GM18907 (cell line): ENCODE measurements at regions not wholly inside any gene's neighbourhood (a gene's known extent, or its start where the extent isn't known, plus 50 kb on each side); places are given as distances from the start of the nearest gene placed in this dataset.
"Not testable (repeated sequence)": the region's sequence is repeated elsewhere in the genome, so short reads cannot be mapped to it uniquely, and the experiment has no call there.

ENCODE experiments used
- ATAC-seq: cut with Tn5 transposase; IDR thresholded peaks from one replicate; pipeline ENCODE4 v1.9.1; 2021; ENCODE audit warnings: mild to moderate bottlenecking, moderate library complexity; ENCODE audit not compliant: unreplicated experiment

DNA sequence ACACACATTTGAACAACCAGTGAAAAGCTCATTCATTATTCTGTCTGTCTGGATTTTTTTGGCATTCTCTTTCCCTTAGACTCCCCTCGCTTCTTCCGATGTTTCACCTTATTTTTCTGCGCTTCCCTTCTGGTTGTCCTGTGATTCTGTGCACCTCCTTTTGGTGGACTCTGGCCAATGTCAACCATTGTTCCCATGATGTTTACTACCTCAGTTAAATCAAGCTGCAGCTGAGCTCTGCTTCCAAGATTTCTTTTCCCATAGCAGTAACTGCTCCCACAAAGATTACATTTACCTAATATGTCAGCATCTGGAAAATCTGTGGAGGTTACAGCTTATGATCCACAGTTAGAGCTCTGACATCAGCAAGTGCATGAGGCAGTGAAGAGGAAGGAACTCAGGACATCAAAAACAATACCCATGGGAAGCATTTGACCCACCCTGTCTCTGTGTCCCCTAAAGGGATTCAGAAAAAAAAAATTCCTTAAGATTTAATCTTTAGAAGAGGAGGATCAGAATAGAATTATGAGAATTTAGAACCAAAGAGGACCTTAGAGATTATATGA lies 69.9 kb upstream of the ADAMTS5 start:
- ATAC-seq: no peak

DNA sequence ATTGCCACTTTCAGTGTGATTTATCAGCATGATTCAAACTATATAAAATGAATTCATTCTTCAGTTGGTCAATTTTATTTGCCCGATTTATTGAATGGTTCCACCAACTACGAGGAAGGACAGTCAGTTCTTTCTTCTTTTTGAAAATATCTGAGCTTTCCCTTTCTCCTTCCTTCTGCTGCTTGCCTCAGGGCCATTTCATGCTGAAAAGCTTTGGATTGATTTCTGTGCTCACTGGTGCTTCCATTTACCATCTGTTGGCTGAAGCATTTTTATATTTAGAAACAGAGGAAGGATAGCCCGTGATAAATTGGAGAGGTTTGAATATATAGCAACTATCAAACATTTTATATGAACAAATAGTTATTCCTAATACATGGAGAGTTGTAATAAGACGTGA lies 68.9 kb upstream of the ADAMTS5 start:
- no peak for ATAC-seq

DNA sequence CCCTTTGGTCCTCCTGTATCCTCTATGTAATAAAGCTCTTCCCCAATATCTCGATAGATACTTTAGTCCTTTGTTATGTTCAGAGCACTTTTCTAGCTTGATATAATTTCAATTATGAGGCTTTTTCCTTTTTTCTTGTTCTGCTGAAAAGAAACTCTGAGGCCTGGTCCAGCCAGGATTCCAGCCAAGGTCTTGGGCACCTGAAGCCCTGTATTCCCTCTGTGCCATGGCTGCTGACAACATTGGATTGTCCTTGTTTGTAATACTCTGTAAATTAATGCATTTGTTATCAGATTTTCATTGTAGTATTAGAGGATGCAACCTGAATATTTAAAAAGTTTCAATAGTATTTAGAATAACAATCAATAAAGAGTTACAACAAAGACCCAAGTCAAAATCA lies 67.9 kb upstream of the ADAMTS5 start:
- ATAC-seq: no peak

DNA sequence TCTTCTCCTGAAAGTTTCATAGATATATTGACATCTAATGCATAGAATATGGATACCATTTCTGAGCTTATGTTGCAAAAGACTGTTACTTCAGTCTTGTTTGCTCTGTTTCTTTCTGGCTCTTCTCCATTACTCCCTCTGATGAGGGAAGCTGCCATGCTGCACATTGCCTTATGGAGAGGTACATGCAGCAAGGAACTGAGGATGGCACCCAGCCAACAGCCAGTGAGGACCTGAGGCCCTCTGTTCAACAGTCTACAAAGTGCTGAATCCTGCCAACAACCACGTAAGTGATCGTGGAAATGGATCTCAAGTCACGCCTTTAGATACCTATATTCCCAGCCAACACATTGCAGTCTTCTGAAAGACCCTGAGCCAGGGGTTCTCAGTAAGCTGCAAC lies 66.6 kb upstream of the ADAMTS5 start:
- ATAC-seq: no peak

DNA sequence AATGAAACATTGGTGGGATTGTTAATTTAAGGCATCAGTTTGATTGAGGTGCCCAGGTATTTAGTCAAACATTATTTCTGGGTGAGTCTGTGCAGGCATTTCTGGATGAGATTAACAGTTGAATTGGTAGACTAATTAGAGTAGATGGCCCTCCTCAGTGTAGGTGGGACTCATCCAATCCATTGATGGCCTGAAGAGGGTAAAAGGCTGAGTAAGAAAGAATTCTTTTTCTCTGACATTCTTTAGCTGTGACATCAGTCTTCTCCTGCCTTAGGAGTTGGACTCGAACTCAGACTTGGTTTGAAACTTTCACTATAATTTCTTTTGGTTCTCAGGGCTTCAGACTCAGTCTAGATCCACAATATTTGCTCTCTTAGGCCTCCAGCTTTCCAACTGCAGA lies 59.6 kb upstream of the ADAMTS5 start:
- ATAC-seq: no peak

DNA sequence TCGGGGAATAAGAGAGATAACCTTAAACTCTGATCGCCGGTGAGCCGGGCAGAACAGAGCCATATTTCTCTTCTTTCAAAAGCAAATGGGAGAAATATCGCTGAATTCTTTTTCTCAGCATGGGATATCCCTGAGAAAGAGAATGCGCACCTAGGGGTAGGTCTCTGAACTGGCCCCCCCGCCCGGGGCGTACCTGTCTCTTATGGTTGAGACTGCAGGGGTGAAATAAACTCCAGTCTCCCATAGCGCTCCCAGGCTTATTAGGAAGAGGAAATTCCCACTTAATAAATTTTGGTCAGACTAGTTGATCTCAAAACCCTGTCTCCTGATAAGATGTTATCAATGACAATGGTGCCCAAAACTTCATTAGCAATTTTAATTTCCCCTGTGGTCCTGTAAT lies 58.8 kb upstream of the ADAMTS5 start:
- not testable (repeated sequence) for ATAC-seq

DNA sequence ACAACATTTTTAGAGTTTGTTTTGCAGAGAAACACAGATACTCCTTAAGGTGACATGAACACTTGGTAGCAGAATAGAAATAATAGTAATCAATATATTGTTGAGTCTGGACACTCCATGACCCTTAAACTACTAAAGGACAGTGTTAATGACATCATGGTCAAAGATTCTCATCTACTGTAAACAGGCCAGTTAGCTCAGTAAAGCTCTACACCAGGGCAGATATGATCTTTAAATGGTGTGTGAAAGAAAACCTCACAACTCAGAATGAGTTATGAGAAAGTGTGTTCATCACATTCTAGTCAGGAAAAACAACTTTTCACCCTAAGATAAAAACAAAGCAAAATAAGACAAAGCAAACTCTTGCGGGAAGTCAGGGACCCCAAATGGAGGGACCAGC lies 58.1 kb upstream of the ADAMTS5 start:
- no peak for ATAC-seq

DNA sequence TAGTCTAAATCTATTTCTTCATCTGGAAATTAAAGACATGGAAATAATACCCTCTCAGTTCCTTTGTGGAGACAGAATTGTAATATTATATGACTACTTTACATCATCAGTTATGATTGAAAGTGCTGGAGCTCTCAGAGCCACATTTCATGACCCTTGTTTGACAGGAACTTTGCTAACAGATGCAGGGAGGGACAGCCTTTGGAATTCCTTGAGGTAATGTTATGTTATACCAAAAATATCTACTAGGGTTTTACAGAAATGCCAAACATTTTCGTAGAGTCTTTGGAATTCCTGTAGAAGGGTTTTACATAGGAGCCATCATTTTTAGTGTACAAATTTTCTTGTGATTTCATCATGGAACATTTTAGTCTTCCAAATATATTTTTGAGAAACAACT lies 57.4 kb upstream of the ADAMTS5 start:
- no peak for ATAC-seq

DNA sequence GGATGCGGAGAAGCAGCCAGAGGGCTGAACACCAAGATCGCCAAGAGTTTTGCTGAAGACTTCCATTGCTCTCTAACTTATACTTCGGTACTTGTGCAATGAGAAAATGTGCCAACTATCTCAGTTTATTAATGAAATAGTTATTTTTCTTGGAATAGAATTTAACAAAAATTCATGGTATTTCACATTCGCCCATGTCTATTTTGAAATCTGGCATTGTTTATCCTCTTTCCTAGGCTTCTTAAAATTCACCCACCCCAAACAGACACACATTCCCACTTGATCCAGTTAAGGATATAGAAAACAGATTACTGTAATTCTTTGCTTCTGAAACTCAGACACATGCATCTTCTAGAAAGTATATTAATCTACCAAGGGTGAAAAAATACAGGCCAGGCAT lies 56.3 kb upstream of the ADAMTS5 start:
- no peak for ATAC-seq

DNA sequence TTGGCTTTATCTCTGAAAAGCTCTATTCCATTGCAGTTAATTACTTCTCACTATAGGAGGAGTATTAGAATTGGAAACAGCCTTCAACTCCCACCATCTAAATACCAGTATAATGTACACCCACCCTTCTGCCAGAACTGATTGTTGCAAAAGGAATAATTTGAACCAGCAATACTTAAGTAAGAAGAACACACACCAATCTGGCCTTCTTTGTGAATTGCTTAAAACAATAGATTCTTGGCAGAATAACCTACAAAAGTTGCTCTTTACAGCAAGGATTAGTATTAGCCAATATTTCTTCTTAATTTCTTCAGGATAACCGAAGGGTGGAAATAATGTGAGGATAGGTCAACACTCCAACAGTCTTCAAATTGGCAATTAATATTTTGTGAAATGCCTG lies 54.9 kb upstream of the ADAMTS5 start:
- ATAC-seq: no peak

DNA sequence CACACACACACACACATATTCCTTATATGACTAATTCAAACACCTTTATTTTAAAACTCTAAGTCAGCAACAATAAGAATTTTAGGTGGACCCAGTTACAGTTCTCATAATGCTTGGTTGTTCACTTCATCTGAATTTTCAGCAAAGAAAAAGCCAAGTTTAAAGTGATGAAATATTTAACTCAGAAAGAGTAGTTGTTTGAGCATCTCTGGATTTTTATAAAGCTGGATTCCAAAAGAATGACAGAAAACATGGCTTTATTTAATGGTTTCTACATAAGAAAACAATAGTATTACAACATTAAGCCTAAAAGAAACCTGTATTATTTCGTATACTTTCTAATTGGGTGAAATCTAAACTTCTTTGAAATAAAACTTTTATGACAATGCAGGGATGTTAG lies 54.2 kb upstream of the ADAMTS5 start:
- no peak for ATAC-seq

DNA sequence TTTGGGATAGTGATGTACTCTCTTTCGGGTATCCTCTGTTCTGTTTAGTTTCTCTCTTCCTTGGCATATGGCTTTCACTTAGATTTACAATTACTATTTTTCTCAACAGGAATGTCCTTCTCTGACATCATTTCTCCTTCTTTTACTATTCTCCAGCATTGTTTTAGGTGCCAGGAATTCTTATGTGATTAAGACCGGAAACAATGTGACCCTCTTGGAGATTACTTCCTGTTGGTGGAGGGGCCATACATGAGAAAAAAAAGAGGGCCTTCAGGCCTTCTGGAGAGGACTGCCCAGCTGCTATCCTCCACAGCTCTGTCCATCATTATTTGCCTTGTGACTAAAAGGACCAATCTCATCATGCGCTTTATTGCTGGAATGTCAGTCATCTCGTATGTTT lies 50.4 kb upstream of the ADAMTS5 start:
- no peak for ATAC-seq
